HEK293 (cell line): ENCODE measurements at regions not wholly inside any gene's neighbourhood (a gene's known extent, or its start where the extent isn't known, plus 50 kb on each side); places are given as distances from the start of the nearest gene placed in this dataset.

Experiments
- FEZF1 ChIP-seq: fragments of 450-650 bp; formaldehyde crosslinking; IDR thresholded peaks from 2 replicates; pipeline ENCODE4 v1.5.1; 2016; ENCODE audit warnings: missing biosample characterization, missing genetic modification characterization
- PRDM6 ChIP-seq: fragments of 450-650 bp; formaldehyde crosslinking; IDR thresholded peaks from 2 replicates; pipeline ENCODE4 v1.5.1; 2017; ENCODE audit warnings: missing biosample characterization, missing genetic modification characterization
- SCRT1 ChIP-seq: fragments of 450-650 bp; formaldehyde crosslinking; IDR thresholded peaks from 2 replicates; pipeline ENCODE4 v1.5.1; 2016; ENCODE audit warnings: missing biosample characterization, missing genetic modification characterization, borderline replicate concordance
- TRIM28 ChIP-seq: IDR thresholded peaks from 2 replicates; pipeline ENCODE4 v1.6.1; 2011; ENCODE audit warnings: low read length, control low read depth, borderline replicate concordance
- ZBTB8A ChIP-seq: fragments of 450-650 bp; formaldehyde crosslinking; IDR thresholded peaks from 2 replicates; pipeline ENCODE4 v1.5.1; 2016; ENCODE audit warnings: missing biosample characterization, missing genetic modification characterization
- ZFHX2 ChIP-seq: fragments of 450-650 bp; formaldehyde crosslinking; conservative IDR thresholded peaks from 2 replicates; pipeline ENCODE4 v1.5.1; 2016; ENCODE audit warnings: missing biosample characterization, missing genetic modification characterization
- ZFP41 ChIP-seq: fragments of 450-650 bp; formaldehyde crosslinking; IDR thresholded peaks from 2 replicates; pipeline ENCODE4 v1.5.1; 2016; ENCODE audit warnings: missing biosample characterization, missing genetic modification characterization, borderline replicate concordance
- ZIC2 ChIP-seq: fragments of 450-650 bp; formaldehyde crosslinking; IDR thresholded peaks from 2 replicates; pipeline ENCODE4 v1.5.1; 2016; ENCODE audit warnings: missing biosample characterization, missing genetic modification characterization
- ZNF10 ChIP-seq: fragments of 450-650 bp; formaldehyde crosslinking; IDR thresholded peaks from 2 replicates; pipeline ENCODE4 v1.5.1; 2017; ENCODE audit warnings: missing biosample characterization, missing genetic modification characterization
- ZNF132 ChIP-seq: fragments of 450-650 bp; formaldehyde crosslinking; IDR thresholded peaks from 2 replicates; pipeline ENCODE4 v1.5.1; 2017; ENCODE audit warnings: missing biosample characterization, missing genetic modification characterization, borderline replicate concordance
- ZNF133 ChIP-seq: fragments of 450-650 bp; formaldehyde crosslinking; IDR thresholded peaks from 2 replicates; pipeline ENCODE4 v1.5.1; 2016; ENCODE audit warnings: missing biosample characterization, missing genetic modification characterization
- ZNF175 ChIP-seq: fragments of 450-650 bp; formaldehyde crosslinking; IDR thresholded peaks from 2 replicates; pipeline ENCODE4 v1.5.1; 2016; ENCODE audit warnings: missing biosample characterization, missing genetic modification characterization
- ZNF202 ChIP-seq: fragments of 450-650 bp; formaldehyde crosslinking; IDR thresholded peaks from 2 replicates; pipeline ENCODE4 v1.5.1; 2016; ENCODE audit warnings: missing biosample characterization, missing genetic modification characterization, borderline replicate concordance
- ZNF214 ChIP-seq: fragments of 450-650 bp; formaldehyde crosslinking; IDR thresholded peaks from 2 replicates; pipeline ENCODE4 v1.5.1; 2017; ENCODE audit warnings: missing biosample characterization, mild to moderate bottlenecking, missing genetic modification characterization, borderline replicate concordance
- ZNF248 ChIP-seq: fragments of 450-650 bp; formaldehyde crosslinking; IDR thresholded peaks from 2 replicates; pipeline ENCODE4 v1.5.1; 2017; ENCODE audit warnings: missing biosample characterization, missing genetic modification characterization
- ZNF354C ChIP-seq: fragments of 450-650 bp; formaldehyde crosslinking; IDR thresholded peaks from 2 replicates; pipeline ENCODE4 v1.5.1; 2016; ENCODE audit warnings: missing biosample characterization, missing genetic modification characterization, low read depth, borderline replicate concordance
- ZNF366 ChIP-seq: fragments of 450-650 bp; formaldehyde crosslinking; conservative IDR thresholded peaks from 2 replicates; pipeline ENCODE4 v1.5.1; 2016; ENCODE audit warnings: missing biosample characterization, missing genetic modification characterization
- ZNF37A ChIP-seq: fragments of 450-650 bp; IDR thresholded peaks from 2 replicates; pipeline ENCODE4 v1.5.1; 2018; ENCODE audit warnings: missing biosample characterization, missing genetic modification characterization
- ZNF391 ChIP-seq: fragments of 450-650 bp; formaldehyde crosslinking; IDR thresholded peaks from 2 replicates; pipeline ENCODE4 v1.5.1; 2016; ENCODE audit warnings: low read depth, missing biosample characterization, missing genetic modification characterization, borderline replicate concordance
- ZNF518A ChIP-seq: fragments of 450-650 bp; formaldehyde crosslinking; conservative IDR thresholded peaks from 2 replicates; pipeline ENCODE4 v1.5.1; 2016; ENCODE audit warnings: low read depth, missing biosample characterization, missing genetic modification characterization
- ZNF76 ChIP-seq: fragments of 450-650 bp; formaldehyde crosslinking; IDR thresholded peaks from 2 replicates; pipeline ENCODE4; 2016; ENCODE audit warnings: low read depth, missing biosample characterization, missing genetic modification characterization, borderline replicate concordance
- ZNF776 ChIP-seq: fragments of 450-650 bp; formaldehyde crosslinking; IDR thresholded peaks from 2 replicates; pipeline ENCODE4 v1.5.0; 2017; ENCODE audit warnings: missing biosample characterization, missing genetic modification characterization, borderline replicate concordance
- ZNF843 ChIP-seq: fragments of 450-650 bp; formaldehyde crosslinking; IDR thresholded peaks from 2 replicates; pipeline ENCODE4 v1.5.1; 2016; ENCODE audit warnings: missing biosample characterization, missing genetic modification characterization
- ZXDB ChIP-seq: fragments of 450-650 bp; formaldehyde crosslinking; IDR thresholded peaks from 2 replicates; pipeline ENCODE4 v1.5.1; 2016; ENCODE audit warnings: missing biosample characterization, missing genetic modification characterization
- TF ChIP-seq, protein P1 (sequence below): fragments of 450-650 bp; formaldehyde crosslinking; IDR thresholded peaks from 2 replicates; pipeline ENCODE4 v1.5.1; 2016; ENCODE audit warnings: missing biosample characterization, missing genetic modification characterization
- TF ChIP-seq, protein P2 (sequence below): fragments of 450-650 bp; formaldehyde crosslinking; IDR thresholded peaks from 2 replicates; pipeline ENCODE4 v1.5.1; 2017; ENCODE audit warnings: missing biosample characterization, missing genetic modification characterization

DNA sequence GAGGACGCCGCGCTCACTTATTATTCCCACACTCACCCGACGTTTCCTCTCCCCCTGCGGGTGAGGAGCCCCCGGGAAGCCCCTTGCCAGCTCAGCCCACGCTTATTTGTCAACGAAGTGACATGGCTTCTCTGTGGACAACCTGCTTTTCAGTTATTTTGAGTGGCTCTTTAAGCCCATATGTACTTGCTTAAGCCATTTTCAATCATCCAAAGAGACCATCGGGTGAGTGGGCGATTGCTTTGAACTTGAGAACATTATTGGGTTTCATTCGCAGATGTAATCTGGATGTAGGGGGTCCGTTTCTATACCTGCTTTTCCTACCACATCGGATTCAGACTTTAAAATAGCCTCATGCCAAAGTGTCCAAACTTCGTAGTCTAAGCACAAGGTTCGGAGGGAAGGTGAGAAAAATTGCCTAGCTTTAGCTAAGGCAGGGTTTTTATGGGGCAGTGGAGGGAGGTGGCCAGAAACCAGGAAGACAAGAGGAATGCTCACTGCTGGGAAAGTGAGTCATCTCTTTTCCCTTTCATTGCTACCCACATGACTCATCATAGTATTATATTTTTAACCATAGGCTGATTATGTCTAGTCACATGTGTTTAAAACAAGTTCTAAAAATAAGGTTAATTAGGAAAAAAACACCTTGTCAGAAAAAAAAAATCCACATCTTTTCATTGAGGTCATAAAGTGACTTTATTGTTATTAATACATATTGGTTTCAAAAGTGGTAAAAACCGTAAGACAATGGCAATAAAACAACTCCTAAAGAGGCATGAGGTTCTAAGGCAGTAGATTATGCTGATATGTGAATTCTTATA is 773.1 kb upstream of the NR2F2 start (continued):
- TF ChIP-seq PRDM6 (tag by site-specific recombination): peak; percentile 87
- TF ChIP-seq SCRT1 (tag by site-specific recombination): no peak
- TF ChIP-seq ZNF391: no peak
- TF ChIP-seq ZNF132: no peak
- TF ChIP-seq ZNF518A: peak; percentile 54
- TF ChIP-seq ZFHX2 (tag by site-specific recombination): peak; percentile 83
- TF ChIP-seq ZNF202: no peak
- no peak for TF ChIP-seq ZNF776
- TF ChIP-seq ZXDB (tag by site-specific recombination): peak; percentile 58
- TF ChIP-seq, protein P1, sequence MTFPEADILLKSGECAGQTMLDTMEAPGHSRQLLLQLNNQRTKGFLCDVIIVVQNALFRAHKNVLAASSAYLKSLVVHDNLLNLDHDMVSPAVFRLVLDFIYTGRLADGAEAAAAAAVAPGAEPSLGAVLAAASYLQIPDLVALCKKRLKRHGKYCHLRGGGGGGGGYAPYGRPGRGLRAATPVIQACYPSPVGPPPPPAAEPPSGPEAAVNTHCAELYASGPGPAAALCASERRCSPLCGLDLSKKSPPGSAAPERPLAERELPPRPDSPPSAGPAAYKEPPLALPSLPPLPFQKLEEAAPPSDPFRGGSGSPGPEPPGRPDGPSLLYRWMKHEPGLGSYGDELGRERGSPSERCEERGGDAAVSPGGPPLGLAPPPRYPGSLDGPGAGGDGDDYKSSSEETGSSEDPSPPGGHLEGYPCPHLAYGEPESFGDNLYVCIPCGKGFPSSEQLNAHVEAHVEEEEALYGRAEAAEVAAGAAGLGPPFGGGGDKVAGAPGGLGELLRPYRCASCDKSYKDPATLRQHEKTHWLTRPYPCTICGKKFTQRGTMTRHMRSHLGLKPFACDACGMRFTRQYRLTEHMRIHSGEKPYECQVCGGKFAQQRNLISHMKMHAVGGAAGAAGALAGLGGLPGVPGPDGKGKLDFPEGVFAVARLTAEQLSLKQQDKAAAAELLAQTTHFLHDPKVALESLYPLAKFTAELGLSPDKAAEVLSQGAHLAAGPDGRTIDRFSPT (tag by site-specific recombination): peak; percentile 79
- TF ChIP-seq ZNF354C (tag by site-specific recombination): no peak
- no peak for TF ChIP-seq ZNF133 (tag by site-specific recombination)
- no peak for TF ChIP-seq ZNF214
- TF ChIP-seq, protein P2, sequence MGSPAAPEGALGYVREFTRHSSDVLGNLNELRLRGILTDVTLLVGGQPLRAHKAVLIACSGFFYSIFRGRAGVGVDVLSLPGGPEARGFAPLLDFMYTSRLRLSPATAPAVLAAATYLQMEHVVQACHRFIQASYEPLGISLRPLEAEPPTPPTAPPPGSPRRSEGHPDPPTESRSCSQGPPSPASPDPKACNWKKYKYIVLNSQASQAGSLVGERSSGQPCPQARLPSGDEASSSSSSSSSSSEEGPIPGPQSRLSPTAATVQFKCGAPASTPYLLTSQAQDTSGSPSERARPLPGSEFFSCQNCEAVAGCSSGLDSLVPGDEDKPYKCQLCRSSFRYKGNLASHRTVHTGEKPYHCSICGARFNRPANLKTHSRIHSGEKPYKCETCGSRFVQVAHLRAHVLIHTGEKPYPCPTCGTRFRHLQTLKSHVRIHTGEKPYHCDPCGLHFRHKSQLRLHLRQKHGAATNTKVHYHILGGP (tag by site-specific recombination): no peak
- TF ChIP-seq ZNF248 (tag by site-specific recombination): no peak
- TF ChIP-seq FEZF1 (tag by site-specific recombination): peak; percentile 61
- TF ChIP-seq ZFP41 (tag by site-specific recombination): no peak
- no peak for TF ChIP-seq TRIM28
- TF ChIP-seq ZBTB8A (tag by site-specific recombination): no peak; the same call in 1 of the 2 replicates
- TF ChIP-seq ZIC2 (tag by site-specific recombination): 0 out of 2 replicates have a peak, but pooled peaks have one; percentile 19
- 0 out of 2 replicates have a peak, but pooled peaks have one; percentile 28 for TF ChIP-seq ZNF76 (tag by site-specific recombination)
- TF ChIP-seq ZNF175 (tag by site-specific recombination): no peak
- TF ChIP-seq ZNF37A (tag by site-specific recombination): no peak
- no peak; the same call in none of the 2 replicates for TF ChIP-seq ZNF843 (tag by site-specific recombination)
- TF ChIP-seq ZNF366 (tag by site-specific recombination): peak; percentile 93
- TF ChIP-seq ZNF10: no peak
